ENCODE measurements at regions not wholly inside any gene's neighbourhood (a gene's known extent, or its start where the extent isn't known, plus 50 kb on each side); places are given as distances from the start of the nearest gene placed in this dataset.

- FAIRE-seq = peak; percentile 90
- no peak for TF ChIP-seq CTCF (IDR thresholded peaks at IDR 0.05; ENCODE audit: insufficient read depth, low read length, severe bottlenecking)
- Histone ChIP-seq H3K4me3 (ENCODE audit: low read depth, low read length) (no peak overlapping the region), H3K27me3 (ENCODE audit: control insufficient read depth, insufficient read depth, low read length) (no peaks in the 10 kb centered on the region), H3K36me3 (ENCODE audit: control insufficient read depth, insufficient read depth, low read length) (no peaks in the 10 kb centered on the region)
- DNase-seq (ENCODE audit: low read depth) = peak; percentile 89
Observed at GRCh38 chr13:40181203-40181845, 485.1 kb downstream of the FOXO1 start.

- Histone ChIP-seq H3K4me3 (ENCODE audit: low read depth, low read length) (no peak overlapping the region), H3K36me3 (ENCODE audit: control insufficient read depth, insufficient read depth, low read length) (no peaks in the 10 kb centered on the region), H3K27me3 (ENCODE audit: control insufficient read depth, insufficient read depth, low read length) (no peaks in the 10 kb centered on the region)
- DNase-seq (ENCODE audit: low read depth) (no peak), FAIRE-seq (no peak)
- TF ChIP-seq CTCF (IDR thresholded peaks at IDR 0.05; ENCODE audit: insufficient read depth, low read length, severe bottlenecking) = no peak
Observed at GRCh38 chr13:40182591-40182990, 483.9 kb downstream of the FOXO1 start.

- Histone ChIP-seq H3K27me3 (ENCODE audit: control insufficient read depth, insufficient read depth, low read length) (no peaks in the 10 kb centered on the region), H3K4me3 (ENCODE audit: low read depth, low read length) (no peak overlapping the region), H3K36me3 (ENCODE audit: control insufficient read depth, insufficient read depth, low read length) (no peaks in the 10 kb centered on the region)
- no peak for TF ChIP-seq CTCF (IDR thresholded peaks at IDR 0.05; ENCODE audit: insufficient read depth, low read length, severe bottlenecking)
- FAIRE-seq (no peak), DNase-seq (ENCODE audit: low read depth) (no peak)
Observed at GRCh38 chr13:40185414-40185813, 481.0 kb downstream of the FOXO1 start.

GRCh38 chr13:40186041-40186440 is 480.4 kb downstream of the FOXO1 start:
- FAIRE-seq = no peak
- no peak for TF ChIP-seq CTCF (IDR thresholded peaks at IDR 0.05; ENCODE audit: insufficient read depth, low read length, severe bottlenecking)
- no peak overlapping the region for H3K4me3 ChIP-seq (ENCODE audit: low read depth, low read length)

GRCh38 chr13:40186626-40187323 is 479.7 kb downstream of the FOXO1 start:
- DNase-seq (ENCODE audit: low read depth) (peak; percentile 83), FAIRE-seq (no peak)
- TF ChIP-seq CTCF (IDR thresholded peaks at IDR 0.05; ENCODE audit: insufficient read depth, low read length, severe bottlenecking) = no peak
- Histone ChIP-seq H3K36me3 (ENCODE audit: control insufficient read depth, insufficient read depth, low read length) (no peaks in the 10 kb centered on the region), H3K4me3 (ENCODE audit: low read depth, low read length) (no peak overlapping the region), H3K27me3 (ENCODE audit: control insufficient read depth, insufficient read depth, low read length) (no peaks in the 10 kb centered on the region)

More at GRCh38 chr13:40186041-40186440, 480.4 kb downstream of the FOXO1 start:
- DNase-seq (ENCODE audit: low read depth) = no peak
- Histone ChIP-seq H3K27me3 (ENCODE audit: control insufficient read depth, insufficient read depth, low read length) (no peaks in the 10 kb centered on the region), H3K36me3 (ENCODE audit: control insufficient read depth, insufficient read depth, low read length) (no peaks in the 10 kb centered on the region)

Data from bronchial epithelial cell (primary cell).